OCI-LY7 (cell line): ENCODE measurements at regions not wholly inside any gene's neighbourhood (a gene's known extent, or its start where the extent isn't known, plus 50 kb on each side); places are given as distances from the start of the nearest gene placed in this dataset.

Experiments
- BruUV-seq: library from RNA; stranded (reverse); fragments of 400-500 nt; replicated peaks from 2 replicates; lab custom pipeline; 2021; lab: Mats Ljungman, UMichigan
- CTCF ChIA-PET: fragments of 300-600 bp; sonication (Branson Sonifier 250); formaldehyde crosslinking; loops from one replicate; lab custom pipeline; 2022; ENCODE audit warnings: antibody characterized with exemption; ENCODE audit not compliant: unreplicated experiment; lab: Charles Lee
- POLR2A ChIA-PET: fragments of 300-600 bp; sonication (Branson Sonifier 250); formaldehyde crosslinking; loops from one replicate; lab custom pipeline; 2022; ENCODE audit warnings: antibody characterized with exemption; lab: Charles Lee
- DNase-seq: peaks from one replicate; pipeline ENCODE4 v3.0.0-alpha.2; 2015; ENCODE audit warnings: low spot score
- H2AFZ ChIP-seq: fragments of 200-600 bp; sonication (generic), shearing (Covaris generic); 2 replicates; pipeline ENCODE4 v1.6.1; 2014; ENCODE audit warnings: mild to moderate bottlenecking, antibody characterized with exemption, low read length, moderate library complexity
- H3K27ac ChIP-seq: fragments of 200-600 bp; sonication (generic); 2 replicates; pipeline ENCODE4 v1.5.1; 2014; ENCODE audit warnings: mixed run types, low read depth, mild to moderate bottlenecking, moderate library complexity, low read length, inconsistent platforms; ENCODE audit not compliant: poor library complexity, severe bottlenecking
- H3K36me3 ChIP-seq: fragments of 200-600 bp; sonication (generic); 2 replicates; pipeline ENCODE4 v1.6.1; 2014; ENCODE audit warnings: mild to moderate bottlenecking, antibody characterized with exemption, low read length, moderate library complexity, mixed read lengths; ENCODE audit not compliant: insufficient read depth
- H3K4me1 ChIP-seq: fragments of 200-600 bp; sonication (generic); 2 replicates; pipeline ENCODE4 v1.5.1; 2014; ENCODE audit warnings: mild to moderate bottlenecking, low read length; ENCODE audit not compliant: insufficient read depth, poor library complexity, severe bottlenecking
- H3K4me2 ChIP-seq: fragments of 200-600 bp; sonication (generic); 2 replicates; pipeline ENCODE4 v1.6.1; 2014; ENCODE audit warnings: mild to moderate bottlenecking, low read length
- H3K4me3 ChIP-seq: fragments of 200-600 bp; sonication (generic); 2 replicates; pipeline ENCODE4 v1.5.1; 2014; ENCODE audit warnings: mild to moderate bottlenecking, low read depth, low read length; ENCODE audit not compliant: poor library complexity, severe bottlenecking
- H3K79me2 ChIP-seq: fragments of 200-600 bp; sonication (generic); 2 replicates; pipeline ENCODE4 v1.6.1; 2016; ENCODE audit warnings: low read depth, mild to moderate bottlenecking, low read length, moderate library complexity, mixed read lengths; ENCODE audit not compliant: insufficient read depth
- H3K9me2 ChIP-seq: fragments of 200-600 bp; sonication (generic); 2 replicates; pipeline ENCODE4 v1.6.1; 2016; ENCODE audit warnings: mild to moderate bottlenecking, low read length, mixed read lengths; ENCODE audit not compliant: insufficient read depth
- H3K9me3 ChIP-seq: fragments of 200-600 bp; sonication (generic); 2 replicates; pipeline ENCODE4 v1.6.1; 2014; ENCODE audit warnings: mild to moderate bottlenecking, mixed run types, low read length, mixed read lengths
- H4K20me1 ChIP-seq: fragments of 200-600 bp; sonication (generic); 2 replicates; pipeline ENCODE4 v1.6.1; 2014; ENCODE audit warnings: mild to moderate bottlenecking, antibody characterized with exemption, low read length, moderate library complexity, mixed read lengths; ENCODE audit not compliant: insufficient read depth
- EZH2phosphoT487 ChIP-seq: fragments of 200-600 bp; sonication (generic); IDR thresholded peaks from 2 replicates; pipeline ENCODE4 v1.6.1; 2018; ENCODE audit warnings: low read depth, borderline replicate concordance, mild to moderate bottlenecking, mixed run types, antibody characterized with exemption, low read length, moderate library complexity, mixed read lengths
- intact Hi-C: fragments of 100-400 bp; cut with micrococcal nuclease; formaldehyde crosslinking; loops from one replicate; pipeline ENCODE4 v1.10.0; 2022; ENCODE audit not compliant: unreplicated experiment
- TF ChIP-seq, protein P1 (sequence below): fragments of 200-600 bp; sonication (generic); conservative IDR thresholded peaks from 2 replicates; pipeline ENCODE4 v1.5.1; 2014; ENCODE audit warnings: mild to moderate bottlenecking, antibody characterized with exemption, low read length, moderate library complexity, mixed read lengths

DNA sequence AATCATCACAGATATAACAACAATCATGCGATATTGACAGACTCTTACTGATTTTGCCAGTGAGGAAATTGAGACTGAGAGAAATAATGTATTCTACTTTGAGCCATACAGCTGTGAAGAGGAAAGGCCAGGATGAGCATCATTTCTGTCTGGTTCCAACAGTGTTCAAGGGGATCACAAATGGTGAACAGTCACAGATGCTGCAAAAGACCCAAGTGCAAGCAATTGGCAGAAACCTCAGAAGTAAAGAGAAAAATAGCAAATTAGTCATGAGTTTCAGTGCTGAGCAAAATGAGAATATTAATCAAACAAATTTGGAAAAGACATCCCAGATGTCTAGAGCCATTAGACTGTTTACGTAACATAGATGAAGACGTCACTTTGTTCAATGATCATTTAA, 114.1 kb downstream of the RAB38 start:
- no TSS peak for BruUV-seq

DNA sequence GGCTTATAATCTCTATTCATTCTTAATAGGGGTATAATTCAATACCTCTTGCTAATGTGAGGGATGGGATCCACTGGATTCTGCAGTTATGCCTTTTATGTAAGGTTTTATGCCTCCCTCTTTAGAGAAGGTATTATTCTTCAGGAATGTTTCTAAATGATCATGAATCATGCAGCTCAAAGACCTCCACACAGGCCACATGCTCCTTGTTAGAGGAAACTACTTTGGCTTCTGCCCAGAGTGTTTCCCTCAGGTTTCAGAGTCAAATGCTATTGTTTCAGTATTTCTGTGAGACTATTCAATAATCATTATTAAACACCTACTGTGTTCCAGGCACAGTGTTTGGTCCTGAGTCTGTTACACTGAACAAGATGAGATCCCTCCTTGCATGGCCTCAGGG, 115.9 kb downstream of the RAB38 start:
- TF ChIP-seq, protein P1, sequence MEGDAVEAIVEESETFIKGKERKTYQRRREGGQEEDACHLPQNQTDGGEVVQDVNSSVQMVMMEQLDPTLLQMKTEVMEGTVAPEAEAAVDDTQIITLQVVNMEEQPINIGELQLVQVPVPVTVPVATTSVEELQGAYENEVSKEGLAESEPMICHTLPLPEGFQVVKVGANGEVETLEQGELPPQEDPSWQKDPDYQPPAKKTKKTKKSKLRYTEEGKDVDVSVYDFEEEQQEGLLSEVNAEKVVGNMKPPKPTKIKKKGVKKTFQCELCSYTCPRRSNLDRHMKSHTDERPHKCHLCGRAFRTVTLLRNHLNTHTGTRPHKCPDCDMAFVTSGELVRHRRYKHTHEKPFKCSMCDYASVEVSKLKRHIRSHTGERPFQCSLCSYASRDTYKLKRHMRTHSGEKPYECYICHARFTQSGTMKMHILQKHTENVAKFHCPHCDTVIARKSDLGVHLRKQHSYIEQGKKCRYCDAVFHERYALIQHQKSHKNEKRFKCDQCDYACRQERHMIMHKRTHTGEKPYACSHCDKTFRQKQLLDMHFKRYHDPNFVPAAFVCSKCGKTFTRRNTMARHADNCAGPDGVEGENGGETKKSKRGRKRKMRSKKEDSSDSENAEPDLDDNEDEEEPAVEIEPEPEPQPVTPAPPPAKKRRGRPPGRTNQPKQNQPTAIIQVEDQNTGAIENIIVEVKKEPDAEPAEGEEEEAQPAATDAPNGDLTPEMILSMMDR: no peak
- TF ChIP-seq EZH2phosphoT487: no peak
- BruUV-seq: no TSS peak
- Histone ChIP-seq H3K4me3 (no peak overlapping the region), H3K9me3 (no peaks in the 10 kb centered on the region), H2AFZ (no peak overlapping the region), H3K79me2 (no peaks in the 10 kb centered on the region), H3K4me1 (no peaks in the 10 kb centered on the region), H3K27ac (no peak overlapping the region), H4K20me1 (no peaks in the 10 kb centered on the region), H3K4me2 (no peak overlapping the region), H3K36me3 (no peaks in the 10 kb centered on the region), H3K9me2 (no peaks in the 10 kb centered on the region)
- CTCF ChIA-PET: no interaction called here
- DNase-seq: no peak
- intact Hi-C loops: no loop called here
- POLR2A ChIA-PET: no interaction called here

More for the DNA sequence above, 114.1 kb downstream of the RAB38 start:
- H3K4me2 ChIP-seq: no peak overlapping the region
- no peaks in the 10 kb centered on the region for H3K36me3 ChIP-seq
- no peaks in the 10 kb centered on the region for H3K79me2 ChIP-seq
- H3K4me3 ChIP-seq: no peak overlapping the region
- H2AFZ ChIP-seq: no peak overlapping the region
- intact Hi-C loops: no loop called here
- H3K27ac ChIP-seq: no peak overlapping the region
- DNase-seq: no peak
- TF ChIP-seq EZH2phosphoT487: no peak
- TF ChIP-seq, protein P1: no peak
- no peaks in the 10 kb centered on the region for H3K9me2 ChIP-seq
- no peaks in the 10 kb centered on the region for H3K9me3 ChIP-seq
- ChIA-PET CTCF (no interaction called here), POLR2A (no interaction called here)
- no peaks in the 10 kb centered on the region for H4K20me1 ChIP-seq
- H3K4me1 ChIP-seq: no peaks in the 10 kb centered on the region

DNA sequence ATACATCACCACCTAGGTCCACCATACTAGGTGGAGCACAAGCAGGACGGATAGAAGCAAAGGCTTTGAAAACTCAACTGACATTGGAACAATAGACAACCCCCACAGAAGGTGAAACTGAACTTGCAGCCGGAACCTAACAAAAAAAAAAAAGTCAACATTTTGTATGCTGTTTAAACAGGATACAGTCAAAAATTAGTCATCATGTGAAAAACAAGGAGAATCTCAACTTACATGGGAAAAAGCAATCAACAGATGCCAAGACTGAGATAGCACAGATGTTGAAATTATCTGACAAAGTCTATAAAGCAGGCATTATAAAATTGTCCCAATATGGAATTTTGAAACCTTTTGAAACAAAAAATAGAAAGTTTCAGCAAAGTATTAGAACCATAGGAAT, 123.8 kb downstream of the RAB38 start:
- no peak overlapping the region for H2AFZ ChIP-seq
- no peak for DNase-seq
- no peaks in the 10 kb centered on the region for H3K79me2 ChIP-seq
- no peaks in the 10 kb centered on the region for H3K9me2 ChIP-seq
- H3K9me3 ChIP-seq: no peaks in the 10 kb centered on the region
- no peak overlapping the region for H3K4me2 ChIP-seq
- intact Hi-C loops: no loop called here
- TF ChIP-seq, protein P1: no peak
- TF ChIP-seq EZH2phosphoT487: no peak
- CTCF ChIA-PET: no interaction called here
- BruUV-seq: no TSS peak
- no peaks in the 10 kb centered on the region for H4K20me1 ChIP-seq
- H3K27ac ChIP-seq: no peak overlapping the region
- no peaks in the 10 kb centered on the region for H3K36me3 ChIP-seq
- H3K4me1 ChIP-seq: no peaks in the 10 kb centered on the region
- POLR2A ChIA-PET: interaction anchor here (0.7 kb wide), 1 partner anchor 514 kb away, joined by 3 read pairs; no protein-coding TSS in a partner anchor
- H3K4me3 ChIP-seq: no peak overlapping the region
